Caco-2 (cell line): ENCODE measurements at regions not wholly inside any gene's neighbourhood (a gene's known extent, or its start where the extent isn't known, plus 50 kb on each side); places are given as distances from the start of the nearest gene placed in this dataset.

ENCODE experiments used
- BruUV-seq: library from RNA; stranded (reverse); fragments of 400-500 nt; replicated peaks from 2 replicates; lab custom pipeline; 2021; lab: Mats Ljungman, UMichigan
- CTCF ChIA-PET: fragments of 300-600 bp; sonication (Branson Sonifier 250); formaldehyde crosslinking; loops from one replicate; lab custom pipeline; 2022; ENCODE audit warnings: antibody characterized with exemption; lab: Charles Lee
- POLR2A ChIA-PET: fragments of 300-600 bp; sonication (Branson Sonifier 250); formaldehyde crosslinking; loops from one replicate; lab custom pipeline; 2022; ENCODE audit warnings: antibody characterized with exemption; lab: Charles Lee
- DNase-seq, 2 experiments: peaks; one replicate each; pipeline versions ENCODE4 v3.0.0 to v3.0.0-alpha.2; 2020 to 2022
- H3K27me3 ChIP-seq: replicated peaks from 2 replicates; pipeline ENCODE4 v1.6.0; 2011; ENCODE audit warnings: low read length; ENCODE audit not compliant: control insufficient read depth, insufficient read depth
- H3K36me3 ChIP-seq: 2 replicates; pipeline ENCODE4 v1.5.1; 2011; ENCODE audit warnings: low read length; ENCODE audit not compliant: control insufficient read depth, insufficient read depth
- H3K4me1 ChIP-seq: fragments of 250-450 bp; sonication (Bioruptor Pico); 2 replicates; pipeline ENCODE4 v1.5.1; 2020; ENCODE audit warnings: mild to moderate bottlenecking
- H3K4me3 ChIP-seq: 2 replicates; pipeline ENCODE4 v1.5.1; 2011; ENCODE audit warnings: low read depth, mild to moderate bottlenecking, control low read depth, low read length
- H3K9me3 ChIP-seq: fragments of 250-450 bp; sonication (Bioruptor Pico); 2 replicates; pipeline ENCODE4 v1.5.1; 2020; ENCODE audit warnings: mild to moderate bottlenecking, moderate library complexity
- H3K27ac Mint-ChIP-seq: one replicate; pipeline ENCODE4 v1.8.0; 2022; ENCODE audit warnings: mixed read lengths; ENCODE audit not compliant: unreplicated experiment
- H3K27me3 Mint-ChIP-seq: one replicate; pipeline ENCODE4 v1.8.0; 2022; ENCODE audit warnings: mixed read lengths; ENCODE audit not compliant: insufficient read depth, unreplicated experiment
- H3K36me3 Mint-ChIP-seq: one replicate; pipeline ENCODE4 v1.8.0; 2022; ENCODE audit warnings: mild to moderate bottlenecking, mixed read lengths; ENCODE audit not compliant: insufficient read depth, unreplicated experiment
- H3K4me1 Mint-ChIP-seq: one replicate; pipeline ENCODE4 v1.8.0; 2022; ENCODE audit warnings: low read depth, mixed read lengths; ENCODE audit not compliant: unreplicated experiment
- H3K4me3 Mint-ChIP-seq: one replicate; pipeline ENCODE4 v1.8.0; 2022; ENCODE audit warnings: mild to moderate bottlenecking, moderate library complexity, mixed read lengths; ENCODE audit not compliant: unreplicated experiment
- H3K9me3 Mint-ChIP-seq: one replicate; pipeline ENCODE4 v1.8.0; 2022; ENCODE audit warnings: mixed read lengths; ENCODE audit not compliant: unreplicated experiment
- CTCF ChIP-seq, 2 experiments: fragments of 200-600 bp in 1 of 2; IDR thresholded peaks; 1 replicate in 1 of 2; 2 replicates in 1 of 2; pipeline versions ENCODE4 v1.5.1 to v1.8.0; 2011 to 2022; ENCODE audit warnings: antibody characterized with exemption in 1 of 2, control low read depth in 1 of 2, inconsistent platforms in 1 of 2, low read depth in 1 of 2, low read length in 1 of 2, mild to moderate bottlenecking in 1 of 2, moderate library complexity in 1 of 2; ENCODE audit not compliant: insufficient read depth in 1 of 2, severe bottlenecking in 1 of 2, unreplicated experiment in 1 of 2
- intact Hi-C: fragments of 100-400 bp; cut with micrococcal nuclease; formaldehyde crosslinking; loops from one replicate; pipeline ENCODE4 v1.10.0; 2022; ENCODE audit not compliant: unreplicated experiment

GRCh38 chr13:76651286-76651685, 234.9 kb downstream of the KCTD12 start:
- H3K4me3 Mint-ChIP-seq: no peak overlapping the region
- Histone ChIP-seq H3K36me3 (no peaks in the 10 kb centered on the region), H3K9me3 (no peaks in the 10 kb centered on the region), H3K4me1 (no peaks in the 10 kb centered on the region), H3K4me3 (no peak overlapping the region), H3K27me3 (no peaks in the 10 kb centered on the region; the same call in 1 of the 2 replicates)
- no peak for TF ChIP-seq CTCF (IDR thresholded peaks at IDR 0.05; ENCODE audit: insufficient read depth in 1 of 2, low read depth in 1 of 2, low read length in 1 of 2, severe bottlenecking in 1 of 2, unreplicated experiment in 1 of 2)
- CTCF ChIA-PET: no interaction called here
- H3K36me3 Mint-ChIP-seq: no peaks in the 10 kb centered on the region
- no peak for DNase-seq
- H3K27ac Mint-ChIP-seq: no peak overlapping the region
- no peaks in the 10 kb centered on the region for H3K4me1 Mint-ChIP-seq
- BruUV-seq: no TSS peak
- intact Hi-C loops: no loop called here
- H3K27me3 Mint-ChIP-seq: peaks cover 17% of the 10 kb centered on the region
- H3K9me3 Mint-ChIP-seq: no peaks in the 10 kb centered on the region
- POLR2A ChIA-PET: no interaction called here

DNA sequence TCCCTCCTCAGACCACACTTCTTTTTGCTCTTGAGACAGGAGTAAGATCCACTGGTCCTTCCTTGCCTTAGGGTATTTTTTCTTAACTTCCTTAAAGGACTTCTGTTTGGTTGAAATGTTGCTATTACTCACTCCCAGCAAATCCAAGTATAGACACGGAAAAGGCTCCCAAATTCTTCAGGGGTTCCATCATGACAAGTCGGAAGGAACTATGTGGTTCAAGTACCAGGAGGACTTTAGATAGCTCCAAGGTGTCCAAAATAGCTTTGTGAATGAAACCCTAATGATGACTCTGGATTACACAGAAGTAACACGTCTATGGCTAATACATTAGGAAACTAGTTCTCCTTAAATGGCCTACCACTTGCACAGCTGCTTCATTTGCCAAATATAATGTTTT, 238.7 kb downstream of the KCTD12 start:
- no peak overlapping the region for H3K4me3 ChIP-seq
- CTCF ChIA-PET: no interaction called here
- Mint-ChIP-seq H3K4me3 (no peak overlapping the region), H3K27me3 (peaks cover 14% of the 10 kb centered on the region), H3K4me1 (no peaks in the 10 kb centered on the region), H3K36me3 (no peaks in the 10 kb centered on the region), H3K9me3 (no peaks in the 10 kb centered on the region), H3K27ac (no peak overlapping the region)
- intact Hi-C loops: no loop called here
- no TSS peak for BruUV-seq
- H3K9me3 ChIP-seq: no peaks in the 10 kb centered on the region
- no peaks in the 10 kb centered on the region for H3K36me3 ChIP-seq
- POLR2A ChIA-PET: no interaction called here
- no peaks in the 10 kb centered on the region; the same call in none of the 2 replicates for H3K27me3 ChIP-seq
- no peak for TF ChIP-seq CTCF (IDR thresholded peaks at IDR 0.05; ENCODE audit: insufficient read depth in 1 of 2, low read depth in 1 of 2, low read length in 1 of 2, severe bottlenecking in 1 of 2, unreplicated experiment in 1 of 2)
- H3K4me1 ChIP-seq: no peaks in the 10 kb centered on the region
- DNase-seq: no peak

GRCh38 chr13:76646946-76647345, 239.3 kb downstream of the KCTD12 start:
- Mint-ChIP-seq H3K36me3 (no peaks in the 10 kb centered on the region), H3K9me3 (no peaks in the 10 kb centered on the region), H3K27me3 (peaks cover 14% of the 10 kb centered on the region), H3K4me1 (no peaks in the 10 kb centered on the region), H3K4me3 (no peak overlapping the region), H3K27ac (no peak overlapping the region)
- no peak for DNase-seq
- no peaks in the 10 kb centered on the region for H3K4me1 ChIP-seq
- ChIA-PET CTCF (no interaction called here), POLR2A (no interaction called here)
- H3K27me3 ChIP-seq: no peaks in the 10 kb centered on the region; the same call in 1 of the 2 replicates
- no TSS peak for BruUV-seq
- H3K36me3 ChIP-seq: no peaks in the 10 kb centered on the region
- TF ChIP-seq CTCF (IDR thresholded peaks at IDR 0.05; ENCODE audit: insufficient read depth in 1 of 2, low read depth in 1 of 2, low read length in 1 of 2, severe bottlenecking in 1 of 2, unreplicated experiment in 1 of 2): no peak
- no peaks in the 10 kb centered on the region for H3K9me3 ChIP-seq
- intact Hi-C loops: no loop called here
- H3K4me3 ChIP-seq: no peak overlapping the region
